Stimulated activated CD4-positive, alpha-beta T cell treated with anti-CD3 and anti-CD28 coated beads, Interleukin-15, amount 100 ng/mL, for 24 hours (primary cell): ENCODE measurements at regions not wholly inside any gene's neighbourhood (a gene's known extent, or its start where the extent isn't known, plus 50 kb on each side); places are given as distances from the start of the nearest gene placed in this dataset.
"Not testable (repeated sequence)": the region's sequence is repeated elsewhere in the genome, so short reads cannot be mapped to it uniquely, and the experiment has no call there.

Experiments used
- DNase-seq: peaks from one replicate; pipeline ENCODE4 v3.0.0-alpha.2; 2020

- no peak for DNase-seq
These were observed 361.5 kb downstream of the RRAGC start for GRCh38 chr1:38497921-38498656.

GRCh38 chr1:38493306-38493705, 366.3 kb downstream of the RRAGC start:
- DNase-seq: not testable (repeated sequence)

GRCh38 chr1:38489844-38490270, 369.7 kb downstream of the RRAGC start:
- peak; percentile 75 for DNase-seq

- no peak for DNase-seq
These were observed 371.2 kb downstream of the RRAGC start for GRCh38 chr1:38488162-38488898.

GRCh38 chr1:38487396-38487795, 372.2 kb downstream of the RRAGC start:
- DNase-seq: no peak

GRCh38 chr1:38486085-38486484, 373.5 kb downstream of the RRAGC start:
- no peak for DNase-seq

- no peak for DNase-seq
These were observed 377.4 kb downstream of the RRAGC start for GRCh38 chr1:38481871-38482826.

GRCh38 chr1:38479662-38480061, 379.9 kb downstream of the RRAGC start:
- DNase-seq: not testable (repeated sequence)

GRCh38 chr1:38477811-38478210, 381.8 kb downstream of the RRAGC start:
- no peak for DNase-seq

- DNase-seq: no peak
These were observed 382.8 kb downstream of the RRAGC start for GRCh38 chr1:38476850-38477178.

- no peak for DNase-seq
These were observed 383.3 kb downstream of the RRAGC start for GRCh38 chr1:38476111-38476849.

- no peak for DNase-seq
These were observed 384.0 kb downstream of the RRAGC start for GRCh38 chr1:38475624-38476005.

- DNase-seq: peak; percentile 6
These were observed 384.6 kb downstream of the RRAGC start for GRCh38 chr1:38474738-38475623.

GRCh38 chr1:38466487-38466886, 393.1 kb downstream of the RRAGC start:
- no peak for DNase-seq

- DNase-seq: no peak
These were observed 394.1 kb downstream of the RRAGC start for GRCh38 chr1:38465460-38465859.

- DNase-seq: no peak
These were observed 395.4 kb downstream of the RRAGC start for GRCh38 chr1:38464071-38464661.

- DNase-seq: no peak
These were observed 396.5 kb downstream of the RRAGC start for GRCh38 chr1:38463074-38463473.

- DNase-seq: no peak
These were observed 403.1 kb downstream of the RRAGC start for GRCh38 chr1:38456531-38456876.

- DNase-seq: no peak
These were observed 403.6 kb downstream of the RRAGC start for GRCh38 chr1:38455829-38456530.

- no peak for DNase-seq
These were observed 404.7 kb downstream of the RRAGC start for GRCh38 chr1:38454749-38455441.
